HUDEP-2 (cell line): ENCODE measurements at regions not wholly inside any gene's neighbourhood (a gene's known extent, or its start where the extent isn't known, plus 50 kb on each side); places are given as distances from the start of the nearest gene placed in this dataset.

Experiments used
- DNase-seq, 76 experiments: peaks; one replicate each; lab custom pipeline; 2025; ENCODE audit not compliant: unreplicated experiment in 76 of 76; lab: John Stamatoyannopoulos, UW

GRCh38 chr5:54859316-54859715 lies 126.1 kb downstream of the ESM1 start:
- DNase-seq = no peak

- DNase-seq = no peak
These were observed 130.4 kb downstream of the ESM1 start for GRCh38 chr5:54854883-54855581.

- no peak for DNase-seq
These were observed 133.4 kb downstream of the ESM1 start for GRCh38 chr5:54852007-54852406.

GRCh38 chr5:54851449-54851848 lies 133.9 kb downstream of the ESM1 start:
- no peak for DNase-seq

GRCh38 chr5:54848581-54848980 lies 136.8 kb downstream of the ESM1 start:
- DNase-seq = no peak

- DNase-seq = peak in 4 of 76 experiments; percentile 2 to 13 (median 4)
These were observed 139.8 kb downstream of the ESM1 start for GRCh38 chr5:54845567-54845941.

- DNase-seq = peak in 19 of 76 experiments; percentile 1 to 29 (median 9)
These were observed 140.4 kb downstream of the ESM1 start for GRCh38 chr5:54844905-54845566.

GRCh38 chr5:54844266-54844665 lies 141.1 kb downstream of the ESM1 start:
- no peak for DNase-seq

GRCh38 chr5:54841481-54841880 lies 143.9 kb downstream of the ESM1 start:
- DNase-seq = no peak

GRCh38 chr5:54838843-54839242 lies 146.6 kb downstream of the ESM1 start:
- DNase-seq = no peak

- no peak for DNase-seq
These were observed 147.4 kb downstream of the ESM1 start for GRCh38 chr5:54837981-54838380.

- DNase-seq = no peak
These were observed 148.3 kb downstream of the ESM1 start for GRCh38 chr5:54837093-54837492.

GRCh38 chr5:54835647-54836046 lies 149.7 kb downstream of the ESM1 start:
- no peak for DNase-seq

GRCh38 chr5:54834121-54834842 lies 151.1 kb downstream of the ESM1 start:
- DNase-seq = no peak

- DNase-seq = no peak
These were observed 151.8 kb downstream of the ESM1 start for GRCh38 chr5:54833590-54833989.

GRCh38 chr5:54832858-54833257 lies 152.5 kb downstream of the ESM1 start:
- DNase-seq = no peak

- DNase-seq = no peak
These were observed 153.3 kb downstream of the ESM1 start for GRCh38 chr5:54832045-54832444.

- no peak for DNase-seq
These were observed 154.2 kb downstream of the ESM1 start for GRCh38 chr5:54831233-54831632.

- no peak for DNase-seq
These were observed 155.5 kb downstream of the ESM1 start for GRCh38 chr5:54829676-54830535.

- DNase-seq = no peak
These were observed 156.3 kb downstream of the ESM1 start for GRCh38 chr5:54829102-54829501.

- no peak for DNase-seq
These were observed 157.2 kb downstream of the ESM1 start for GRCh38 chr5:54828151-54828550.
